ENCODE measurements at regions not wholly inside any gene's neighbourhood (a gene's known extent, or its start where the extent isn't known, plus 50 kb on each side); places are given as distances from the start of the nearest gene placed in this dataset.

- POLR2A ChIA-PET (ENCODE audit: partially characterized antibody): no interaction called here
Observed at GRCh38 chr2:172342611-172343010, 84.8 kb upstream of the ITGA6 start.

More at GRCh38 chr2:172342611-172343010, 84.8 kb upstream of the ITGA6 start:
- no peak for TF ChIP-seq TAF7 (optimal IDR thresholded peaks at IDR 0.05; ENCODE audit: borderline replicate concordance, low read depth, low read length)
- no peak for TF ChIP-seq FOSL1 (IDR thresholded peaks at IDR 0.05; ENCODE audit: insufficient read depth, low read depth, low read length)
- TF ChIP-seq RBBP5 (IDR thresholded peaks at IDR 0.05; ENCODE audit: borderline replicate concordance, low read depth, low read length): no peak
- TF ChIP-seq GTF2F1 (IDR thresholded peaks at IDR 0.05; ENCODE audit: borderline replicate concordance, low read depth, low read length): no peak
- TF ChIP-seq ASH2L (IDR thresholded peaks at IDR 0.05; ENCODE audit: low read length): no peak
- TF ChIP-seq, protein P1, sequence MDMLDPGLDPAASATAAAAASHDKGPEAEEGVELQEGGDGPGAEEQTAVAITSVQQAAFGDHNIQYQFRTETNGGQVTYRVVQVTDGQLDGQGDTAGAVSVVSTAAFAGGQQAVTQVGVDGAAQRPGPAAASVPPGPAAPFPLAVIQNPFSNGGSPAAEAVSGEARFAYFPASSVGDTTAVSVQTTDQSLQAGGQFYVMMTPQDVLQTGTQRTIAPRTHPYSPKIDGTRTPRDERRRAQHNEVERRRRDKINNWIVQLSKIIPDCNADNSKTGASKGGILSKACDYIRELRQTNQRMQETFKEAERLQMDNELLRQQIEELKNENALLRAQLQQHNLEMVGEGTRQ (IDR thresholded peaks at IDR 0.05; ENCODE audit: low read length): no peak
- no peak for TF ChIP-seq BRCA1 (IDR thresholded peaks at IDR 0.05; ENCODE audit: low read depth, low read length)
- no peak for TF ChIP-seq SIN3A (conservative IDR thresholded peaks at IDR 0.05 in 1 of 2, IDR thresholded peaks at IDR 0.05 in 1 of 2; ENCODE audit: low read depth in 1 of 2, low read length in 2 of 2)
- TF ChIP-seq HDAC2 (IDR thresholded peaks at IDR 0.05; ENCODE audit: borderline replicate concordance in 1 of 2, low read depth in 2 of 2, low read length in 2 of 2): no peak
- TF ChIP-seq SP2 (IDR thresholded peaks at IDR 0.05; ENCODE audit: low read length): no peak
- TF ChIP-seq TEAD4 (IDR thresholded peaks at IDR 0.05; ENCODE audit: low read depth, low read length): no peak
- no peak overlapping the region for H3K4me3 ChIP-seq (ENCODE audit: extremely low read depth in 1 of 4, insufficient read depth in 2 of 4, low read depth in 3 of 4, low read length in 4 of 4)
- no peak overlapping the region for H3K56ac ChIP-seq (replicated peaks; ENCODE audit: insufficient read length, low read depth, low read length)
- no peak overlapping the region for H3K18ac ChIP-seq (ENCODE audit: extremely low read depth, low read length)
- H3K79me2 ChIP-seq (ENCODE audit: control insufficient read depth in 1 of 2, insufficient read depth in 2 of 2, low read length in 2 of 2): no peaks in the 10 kb centered on the region
- no peak overlapping the region for H2AFZ ChIP-seq (ENCODE audit: low read length)
- no peak overlapping the region for H4K5ac ChIP-seq (ENCODE audit: insufficient read length, low read depth, low read length)
- no peak overlapping the region for H2BK15ac ChIP-seq (ENCODE audit: low read length)
- H3K9ac ChIP-seq (replicated peaks in 1 of 4; ENCODE audit: extremely low read depth in 1 of 4, low read depth in 3 of 4, low read length in 3 of 4): no peak overlapping the region
- H2BK20ac ChIP-seq (ENCODE audit: low read length): no peak overlapping the region
- no peak overlapping the region for H4K91ac ChIP-seq (replicated peaks; ENCODE audit: insufficient read length, low read length)
- H3K27ac ChIP-seq (ENCODE audit: low read depth, low read length): no peak overlapping the region
- no peak overlapping the region for H2BK5ac ChIP-seq (ENCODE audit: low read depth, low read length)
- no peak overlapping the region for H2AK5ac ChIP-seq (ENCODE audit: low read depth, low read length)
- H3K4me1 ChIP-seq (replicated peaks in 1 of 4; ENCODE audit: control insufficient read depth in 3 of 4, insufficient read depth in 4 of 4, low read length in 3 of 4): peaks cover 0 to 3% (median 1%) of the 10 kb centered on the region in 4 experiments; a peak in 2 of 7 replicates
- H3K23me2 ChIP-seq (ENCODE audit: low read depth, low read length): no peaks in the 10 kb centered on the region
- peaks cover 7 to 10% of the 10 kb centered on the region in 2 experiments for H3K9me3 ChIP-seq (ENCODE audit: insufficient read depth in 2 of 2, low read depth in 1 of 2, low read length in 1 of 2)
- H3K14ac ChIP-seq (ENCODE audit: insufficient read length): no peak overlapping the region
- CTCF ChIA-PET (ENCODE audit: partially characterized antibody): interaction anchor here (1.0 kb wide), 1 partner anchor 9 kb away, joined by 4 read pairs; no protein-coding TSS in a partner anchor
- no peak overlapping the region for H3K4me2 ChIP-seq (ENCODE audit: insufficient read depth in 1 of 2, low read depth in 2 of 2, low read length in 2 of 2)
- H3K27me3 ChIP-seq (replicated peaks in 1 of 4; ENCODE audit: control insufficient read depth in 3 of 4, extremely low read depth in 1 of 4, insufficient read depth in 3 of 4, low read length in 3 of 4): no peaks in the 10 kb centered on the region
- H4K20me1 ChIP-seq (replicated peaks in 1 of 2; ENCODE audit: control insufficient read depth in 1 of 2, insufficient read depth in 2 of 2, low read length in 2 of 2): no peaks in the 10 kb centered on the region
- H3K23ac ChIP-seq (ENCODE audit: insufficient read length): no peak overlapping the region
- DNase-seq (ENCODE audit: low read depth in 1 of 2, low spot score in 2 of 2) (no peak), FAIRE-seq (no peak)
- H4K8ac ChIP-seq (ENCODE audit: extremely low read depth, insufficient read depth, low read length): no peak overlapping the region
- no peak overlapping the region for H2BK12ac ChIP-seq (ENCODE audit: low read depth, low read length)
- H3K4ac ChIP-seq (replicated peaks; ENCODE audit: insufficient read length, low read depth, low read length): no peak overlapping the region
- no peaks in the 10 kb centered on the region for H3K79me1 ChIP-seq (ENCODE audit: low read depth, low read length)
- H3K36me3 ChIP-seq (ENCODE audit: control insufficient read depth in 2 of 4, insufficient read depth in 4 of 4, low read length in 3 of 4): no peaks in the 10 kb centered on the region
- H2BK120ac ChIP-seq (replicated peaks; ENCODE audit: low read depth, low read length): no peak overlapping the region
- WGBS, 2 experiments (ENCODE audit: extremely low coverage in 1 of 2, insufficient coverage in 1 of 2, insufficient read length in 1 of 2, insufficient replicate concordance in 2 of 2, low coverage in 1 of 2, low lambda C conversion rate in 2 of 2, missing lambda C conversion rate in 1 of 2): 70% methylated on average over 3 of the region's 3 CpGs; no CpG with 5 or more reads in 1 of the 2 experiments
